ENCODE measurements at regions not wholly inside any gene's neighbourhood (a gene's known extent, or its start where the extent isn't known, plus 50 kb on each side); places are given as distances from the start of the nearest gene placed in this dataset.
A peak's percentile ranks its signal among the peaks of the same experiment; 100 is the strongest.

DNA sequence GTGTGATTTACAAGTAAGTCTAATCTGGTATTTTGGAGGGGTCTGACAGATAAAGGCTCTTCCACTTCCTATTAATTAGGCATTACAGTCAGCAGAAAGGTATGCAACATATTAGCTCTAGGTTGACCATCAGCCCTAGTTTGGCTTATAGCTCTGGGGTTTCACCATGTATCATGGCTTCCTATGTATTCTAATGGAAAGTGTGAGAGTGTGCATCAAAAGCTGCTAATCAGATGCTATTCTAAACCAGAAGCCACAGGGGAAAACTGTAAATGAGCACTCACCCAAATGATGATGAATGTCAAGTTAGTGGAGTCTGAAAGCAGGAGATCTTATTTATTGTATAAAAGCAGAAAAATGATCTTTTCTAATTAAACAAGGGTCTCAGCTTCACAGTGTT lies 149.2 kb upstream of the MITF start:
- DNase-seq (ENCODE audit: missing footprints) (no peak), ATAC-seq (no peak)
- intact Hi-C loops (cut with DNase I) = no loop called here

DNA sequence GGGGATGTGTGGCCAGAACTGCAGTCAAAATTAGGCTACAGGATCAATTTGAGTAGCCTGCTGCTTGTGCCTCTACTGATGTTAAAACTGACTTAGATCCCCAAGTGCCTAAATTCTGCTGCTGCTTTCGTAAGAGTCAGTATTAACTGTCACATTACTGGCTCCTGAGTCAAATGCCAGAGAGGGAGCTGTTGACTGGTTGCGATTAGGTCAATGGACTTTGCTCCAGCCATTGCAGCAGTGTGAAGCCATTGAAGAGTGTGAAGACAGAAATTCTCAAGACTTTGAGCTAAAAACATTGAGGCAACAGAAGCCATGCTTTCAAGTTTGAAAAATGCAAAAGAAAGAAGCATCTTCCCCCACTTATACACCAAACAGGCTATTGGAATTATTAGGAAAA lies 151.1 kb upstream of the MITF start:
- DNase-seq (ENCODE audit: missing footprints) (no peak), ATAC-seq (no peak)
- intact Hi-C loops (cut with DNase I) = no loop called here

DNA sequence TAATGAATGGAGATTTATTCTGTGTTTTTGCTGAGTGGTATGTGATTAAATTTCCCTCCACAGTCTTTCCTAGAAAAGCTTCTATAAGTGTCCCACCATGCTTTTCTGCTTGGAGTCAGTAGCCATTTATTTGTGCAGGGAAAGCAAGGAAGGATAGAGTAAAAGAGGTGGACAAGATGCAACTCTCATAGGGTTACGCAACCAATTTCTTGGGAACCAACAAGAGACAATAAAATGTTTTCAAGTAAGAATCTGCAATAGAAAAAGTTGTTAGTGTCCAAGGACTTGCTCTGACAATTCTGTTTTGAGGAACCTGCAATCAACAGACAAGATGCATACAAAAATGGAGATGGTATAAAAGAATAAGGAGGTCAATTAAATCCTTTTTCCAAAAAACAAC lies 153.8 kb upstream of the MITF start:
- DNase-seq (ENCODE audit: missing footprints) (no peak), ATAC-seq (no peak)
- intact Hi-C loops (cut with DNase I) = no loop called here

DNA sequence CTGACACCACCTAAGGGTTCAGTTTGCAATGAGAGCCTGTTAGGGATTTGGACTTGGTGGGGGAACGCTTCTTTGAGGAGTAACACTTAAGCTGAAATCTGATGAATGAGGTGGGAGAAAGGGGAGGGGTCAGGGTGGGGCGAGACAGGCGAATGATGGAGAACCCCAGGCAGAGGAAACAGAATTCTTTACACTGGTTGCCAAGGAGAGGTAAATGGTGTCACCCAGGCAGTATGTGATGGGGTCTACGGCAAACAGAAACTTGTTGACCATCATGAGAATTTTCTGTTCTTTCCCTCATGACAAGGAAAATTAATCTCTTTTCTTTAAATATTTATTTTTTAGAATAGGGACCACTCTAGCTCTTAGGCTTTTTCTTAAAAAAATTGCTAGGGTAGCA lies 157.2 kb upstream of the MITF start:
- DNase-seq (ENCODE audit: missing footprints) (no peak), ATAC-seq (no peak)
- intact Hi-C loops (cut with DNase I) = no loop called here

DNA sequence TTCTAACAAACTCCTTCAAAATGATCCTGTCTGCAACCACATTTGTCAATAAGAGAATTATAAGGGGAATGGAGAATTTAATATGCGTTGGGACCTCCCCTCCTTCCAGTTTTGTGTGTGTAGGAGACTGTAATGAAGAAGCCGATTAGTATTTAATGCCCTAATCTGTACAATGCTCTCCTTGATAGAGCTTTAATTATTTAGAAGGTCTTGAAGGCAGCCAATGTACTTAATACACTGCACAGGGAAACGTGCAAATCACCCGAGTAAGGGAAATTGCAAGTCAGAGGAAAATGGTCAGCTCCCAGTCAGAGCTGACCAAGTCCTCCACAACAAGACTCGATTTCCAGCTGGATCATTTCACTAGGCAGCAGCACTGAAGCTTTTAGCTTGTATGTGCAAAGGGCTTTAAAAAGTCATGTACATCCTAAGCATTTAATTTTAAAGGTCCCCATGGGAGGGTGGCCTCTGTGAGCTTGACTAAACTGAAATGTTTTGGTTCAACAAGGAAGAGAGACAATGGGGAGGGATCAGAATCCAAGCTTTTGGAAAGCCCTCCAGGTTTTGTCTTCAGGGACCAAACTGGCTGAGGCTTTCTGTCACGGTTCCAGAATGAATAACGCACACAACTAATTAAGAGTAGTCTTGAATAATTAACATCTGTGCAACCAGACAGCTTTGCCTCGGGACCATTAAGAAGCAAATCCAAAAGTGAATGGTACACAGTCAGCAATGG lies 159.8 kb upstream of the MITF start:
- DNase-seq (ENCODE audit: missing footprints) (no peak), ATAC-seq (peak; percentile 60)
- intact Hi-C loops (cut with DNase I) = no loop called here

DNA sequence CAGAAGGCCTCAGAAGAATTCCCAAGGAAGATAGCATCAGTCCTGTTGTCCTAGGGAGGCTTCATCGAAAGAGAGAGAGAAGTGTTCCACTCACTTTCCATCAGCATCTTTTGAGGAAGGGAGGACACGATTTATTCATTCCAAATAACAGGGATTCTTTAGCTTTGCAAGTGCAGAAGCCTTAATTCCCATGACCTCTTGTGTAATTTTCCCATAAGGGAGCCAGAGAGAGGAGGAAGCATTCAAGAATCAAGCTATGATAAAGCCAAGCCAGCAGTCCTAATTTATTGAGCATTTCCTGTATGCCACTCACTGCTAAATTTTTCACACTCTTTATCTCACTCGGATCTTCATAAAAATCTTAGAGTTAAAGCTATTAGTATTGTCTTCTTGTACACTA lies 169.7 kb upstream of the MITF start:
- DNase-seq (ENCODE audit: missing footprints) = no peak
- ATAC-seq = no peak
- intact Hi-C loops (cut with DNase I) = no loop called here

DNA sequence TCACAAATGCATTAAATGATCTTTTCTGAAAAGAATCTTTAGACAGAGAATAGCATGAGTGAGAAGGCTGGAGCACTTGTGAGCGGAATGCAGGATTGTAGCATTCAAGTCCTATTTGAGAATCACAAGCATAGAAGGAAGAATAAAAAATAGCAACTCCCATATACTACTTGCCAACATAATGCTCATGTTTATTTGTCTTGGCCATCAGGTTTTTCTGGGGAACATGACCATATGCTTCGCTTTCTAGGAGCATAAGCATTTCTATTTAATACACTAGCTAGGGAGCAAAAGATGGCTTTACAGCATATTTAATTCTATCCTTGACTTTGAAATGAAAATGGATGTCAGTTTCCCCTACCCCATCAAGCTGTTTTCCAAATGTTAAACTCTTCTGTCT lies 170.3 kb upstream of the MITF start:
- DNase-seq (ENCODE audit: missing footprints) (no peak), ATAC-seq (no peak)
- intact Hi-C loops (cut with DNase I) = no loop called here

DNA sequence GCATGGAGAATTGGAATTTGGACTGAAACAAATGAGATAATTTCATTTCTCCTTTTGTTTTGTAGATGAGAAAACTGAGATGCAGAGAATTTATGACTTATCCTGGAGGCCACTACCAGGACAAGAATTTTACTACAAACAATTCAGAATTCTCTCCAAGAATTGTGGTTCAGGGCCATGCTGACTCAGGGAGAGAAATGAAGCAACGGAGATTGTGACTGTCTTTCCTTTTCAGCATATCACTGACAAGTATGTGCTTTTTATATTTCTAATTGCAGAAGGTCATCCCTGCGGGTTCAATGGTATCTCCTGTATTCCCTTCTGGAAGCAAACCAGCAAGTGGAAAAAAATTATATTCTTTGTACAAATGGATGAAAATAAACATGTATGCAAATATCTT lies 170.8 kb upstream of the MITF start:
- ATAC-seq (peak; percentile 12), DNase-seq (ENCODE audit: missing footprints) (no peak)
- intact Hi-C loops (cut with DNase I) = no loop called here

DNA sequence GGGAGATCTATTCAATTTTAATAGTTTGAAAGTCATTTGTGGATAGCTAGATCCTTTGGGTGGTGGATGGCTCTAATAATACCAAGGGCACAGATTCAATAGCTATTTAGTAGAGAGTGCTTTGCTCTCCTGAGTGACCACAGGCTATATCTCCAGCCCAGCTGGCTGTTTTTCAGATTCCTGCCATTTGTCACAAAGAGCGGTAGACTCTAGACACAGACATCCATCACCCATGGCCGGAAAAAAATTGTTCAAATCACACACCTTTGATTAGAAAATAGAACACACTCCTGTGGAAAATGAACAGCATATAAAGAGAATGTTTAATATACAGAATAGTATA lies 171.6 kb upstream of the MITF start:
- ATAC-seq (no peak), DNase-seq (ENCODE audit: missing footprints) (no peak)
- intact Hi-C loops (cut with DNase I) = no loop called here

DNA sequence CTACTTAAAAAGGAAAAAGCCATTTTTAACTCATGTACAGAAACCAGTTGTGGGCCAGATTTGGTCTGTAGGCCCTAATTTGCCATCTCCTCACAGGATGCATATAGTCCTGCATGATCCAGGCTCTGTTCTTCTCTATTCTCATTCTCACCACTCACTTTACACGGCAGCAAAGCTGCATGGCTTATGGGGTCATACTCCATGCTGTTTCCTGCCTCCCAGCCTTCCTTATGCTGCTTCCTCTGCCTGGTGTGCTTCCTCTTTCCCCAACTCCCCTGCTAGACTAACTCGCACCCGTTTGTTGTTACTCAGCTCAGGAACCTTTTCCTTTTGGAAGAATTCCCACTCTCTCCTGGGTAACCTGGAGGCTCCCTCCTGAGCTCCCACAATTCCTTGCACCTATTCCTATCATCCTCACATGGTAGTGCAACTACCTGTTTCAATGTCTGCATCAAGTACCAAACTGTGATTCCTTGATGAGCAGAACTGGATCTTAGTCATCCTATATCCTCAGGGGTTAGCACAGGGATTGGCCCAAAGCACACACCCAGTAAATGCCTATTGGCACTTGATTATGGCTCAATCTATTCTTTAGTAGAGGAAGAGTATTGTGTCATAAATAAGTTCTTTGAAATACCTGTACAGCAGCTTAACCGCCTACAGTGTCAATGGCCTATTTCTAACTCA lies 172.1 kb upstream of the MITF start:
- no peak for DNase-seq (ENCODE audit: missing footprints)
- intact Hi-C loops (cut with DNase I) = no loop called here
- ATAC-seq = peak; percentile 30

DNA sequence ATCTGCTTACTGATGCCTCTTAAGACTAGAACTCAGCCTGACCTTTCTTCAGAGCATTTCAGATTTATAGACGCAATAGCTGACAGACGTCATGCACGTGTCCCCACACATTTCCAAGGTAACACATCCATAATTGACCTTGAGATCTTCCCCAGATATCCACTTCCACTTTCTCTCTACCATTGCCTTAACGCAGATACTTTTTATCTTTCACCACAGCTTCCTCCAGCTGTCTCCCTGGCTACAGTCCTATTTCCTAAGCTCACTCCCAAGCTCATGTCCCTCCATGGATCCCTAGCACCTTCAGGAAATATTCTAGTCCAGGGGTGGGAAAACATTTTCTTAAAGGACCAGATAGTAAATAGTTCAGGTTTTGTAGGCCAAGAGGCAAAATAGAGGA lies 173.0 kb upstream of the MITF start:
- intact Hi-C loops (cut with DNase I) = no loop called here
- ATAC-seq (no peak), DNase-seq (ENCODE audit: missing footprints) (no peak)

DNA sequence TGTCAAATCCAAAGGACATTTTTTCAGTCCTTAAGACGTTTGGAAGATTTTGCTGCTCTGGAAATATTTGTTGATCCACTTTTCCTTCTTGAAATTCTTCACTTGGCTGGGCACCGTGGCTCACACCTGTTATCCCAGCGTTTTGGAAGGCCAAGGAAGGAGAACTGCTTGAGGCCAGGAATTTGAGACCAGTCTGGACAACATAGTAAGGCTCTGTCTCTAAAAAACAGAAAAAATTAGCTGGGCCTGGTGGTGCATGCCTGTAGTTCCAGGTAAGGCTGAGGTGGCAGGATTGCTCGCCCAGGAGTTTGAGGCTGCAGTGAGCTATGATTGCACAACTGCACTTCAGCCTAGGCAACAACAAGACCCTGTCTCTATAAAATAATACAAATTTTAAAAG lies 173.9 kb upstream of the MITF start:
- no peak for ATAC-seq
- intact Hi-C loops (cut with DNase I) = no loop called here
- DNase-seq (ENCODE audit: missing footprints) = no peak

DNA sequence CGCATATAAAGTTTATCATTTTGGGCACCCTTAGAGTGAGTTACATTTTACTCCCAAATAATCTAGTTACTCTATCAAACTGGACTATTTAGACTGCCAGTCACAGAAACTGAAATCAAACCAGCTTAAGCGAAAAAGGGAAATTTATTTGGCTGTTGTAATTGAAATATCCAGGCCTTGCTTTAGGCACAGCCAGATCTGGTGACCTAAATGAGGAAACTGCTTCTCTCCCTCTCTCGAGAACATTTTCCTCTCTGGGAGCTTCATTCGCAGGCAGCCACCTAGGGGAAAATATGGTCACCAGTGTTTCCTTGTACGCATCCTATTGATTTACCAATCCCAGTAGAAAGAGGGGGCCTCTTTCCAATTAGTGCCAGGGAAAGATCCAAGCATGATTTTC lies 175.3 kb upstream of the MITF start:
- intact Hi-C loops (cut with DNase I) = loop anchor here (5.0 kb wide), 1 partner anchor 83 kb away; no protein-coding TSS in a partner anchor
- no peak for ATAC-seq
- no peak for DNase-seq (ENCODE audit: missing footprints)

DNA sequence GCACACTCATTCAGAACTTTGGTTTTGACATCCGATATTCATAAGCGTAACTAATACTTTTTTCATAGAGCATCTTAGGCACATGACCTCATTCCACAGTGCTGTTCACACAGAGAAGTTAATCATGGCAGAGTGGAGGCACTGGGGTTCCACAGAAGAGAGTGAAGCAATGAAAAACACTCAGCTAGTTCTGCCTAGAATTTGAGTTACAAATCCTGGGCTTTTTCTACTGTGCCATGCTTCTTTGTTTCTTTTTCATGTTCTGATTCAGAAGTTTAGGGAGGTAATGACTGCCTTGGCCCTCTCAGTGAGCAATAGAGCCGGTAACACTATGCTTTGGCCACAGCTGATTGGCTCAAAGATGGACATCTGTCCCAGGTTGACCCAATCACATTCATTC lies 176.1 kb upstream of the MITF start:
- DNase-seq (ENCODE audit: missing footprints) (no peak), ATAC-seq (no peak)
- intact Hi-C loops (cut with DNase I) = loop anchor here (5.0 kb wide), 1 partner anchor 84 kb away; no protein-coding TSS in a partner anchor

DNA sequence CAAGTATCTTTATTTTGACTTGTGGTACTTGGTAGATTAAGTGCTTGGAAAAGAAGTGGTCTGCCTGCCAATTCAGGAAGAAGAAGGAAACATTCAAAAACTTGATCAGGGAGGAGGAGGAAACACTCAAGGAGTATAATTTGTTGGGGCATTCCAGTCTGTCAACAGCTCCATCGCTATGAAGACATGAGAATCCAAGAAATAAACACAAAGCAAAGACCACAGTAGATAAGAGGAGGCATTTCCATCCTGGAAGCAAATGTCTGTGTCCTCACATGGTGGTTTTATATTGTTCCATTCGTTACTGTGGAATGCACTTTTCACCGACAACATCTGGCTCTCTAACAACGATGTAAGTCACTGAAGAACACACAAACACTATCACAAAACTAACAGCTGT lies 176.1 kb upstream of the FRMD4B start:
- ATAC-seq (peak; percentile 21), DNase-seq (ENCODE audit: missing footprints) (no peak)
- intact Hi-C loops (cut with DNase I) = loop anchor here (5.0 kb wide), 1 partner anchor 85 kb away; no protein-coding TSS in a partner anchor

DNA sequence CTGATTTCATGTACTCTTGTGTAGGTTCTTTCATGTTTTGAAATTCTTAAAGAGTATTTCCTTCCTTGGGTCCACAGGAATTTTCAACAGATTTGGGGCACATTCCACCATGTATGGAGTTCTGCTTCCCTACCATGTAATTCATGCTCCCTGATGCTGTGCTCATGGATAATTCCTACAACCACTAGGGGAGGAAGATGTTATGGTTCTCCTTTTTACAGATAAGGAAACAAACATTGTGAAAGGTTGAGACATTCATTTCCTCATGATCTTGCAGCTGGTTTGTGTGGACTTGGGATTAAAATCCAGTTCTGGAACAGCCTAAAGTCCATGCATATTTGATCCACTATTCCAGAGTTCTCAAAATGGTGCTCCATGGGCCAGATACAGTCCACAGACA lies 174.9 kb upstream of the FRMD4B start:
- DNase-seq (ENCODE audit: missing footprints) (no peak), ATAC-seq (no peak)
- intact Hi-C loops (cut with DNase I) = loop anchor here (5.0 kb wide), 1 partner anchor 86 kb away; no protein-coding TSS in a partner anchor

DNA sequence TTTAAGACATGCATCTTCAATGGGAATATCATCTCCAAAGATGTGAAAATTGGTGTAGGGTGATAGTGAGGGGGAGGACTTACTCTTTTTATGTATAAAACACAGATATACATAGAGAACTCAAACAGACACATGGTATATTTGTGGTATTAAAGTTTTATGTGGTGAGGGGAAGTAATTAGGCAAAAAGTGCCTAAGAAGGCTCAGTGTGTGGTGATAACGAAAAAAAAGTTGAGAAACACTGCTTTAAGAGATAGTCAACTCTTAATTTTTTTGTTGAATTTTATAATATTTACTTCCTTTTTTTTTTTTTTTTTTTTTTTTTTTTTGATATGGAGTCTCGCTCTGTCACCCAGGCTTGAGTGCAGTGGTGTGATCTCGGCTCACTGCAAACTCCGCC lies 174.2 kb upstream of the FRMD4B start:
- ATAC-seq (no peak), DNase-seq (ENCODE audit: missing footprints) (no peak)
- intact Hi-C loops (cut with DNase I) = loop anchor here (5.0 kb wide), 1 partner anchor 87 kb away; no protein-coding TSS in a partner anchor

DNA sequence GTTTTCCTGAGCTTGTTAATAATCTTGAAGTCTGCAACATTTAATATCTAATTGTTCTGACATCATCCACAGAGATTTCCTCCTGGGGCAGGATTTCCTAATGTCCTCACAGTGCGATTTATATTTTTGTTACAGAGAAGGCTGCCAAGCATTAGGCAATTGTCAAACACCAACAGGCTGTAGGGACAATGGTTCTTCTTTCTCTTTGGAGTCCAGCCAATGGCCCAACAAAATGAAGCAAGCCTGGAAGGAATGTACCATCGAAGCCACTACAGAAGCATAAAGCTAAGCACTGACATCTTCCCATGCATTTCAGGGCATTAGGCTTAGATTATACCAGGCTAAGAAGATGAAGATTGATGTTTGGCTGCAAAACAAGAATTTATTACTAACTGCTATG lies 173.0 kb upstream of the FRMD4B start:
- intact Hi-C loops (cut with DNase I) = no loop called here
- DNase-seq (ENCODE audit: missing footprints) (no peak), ATAC-seq (peak; percentile 87)

DNA sequence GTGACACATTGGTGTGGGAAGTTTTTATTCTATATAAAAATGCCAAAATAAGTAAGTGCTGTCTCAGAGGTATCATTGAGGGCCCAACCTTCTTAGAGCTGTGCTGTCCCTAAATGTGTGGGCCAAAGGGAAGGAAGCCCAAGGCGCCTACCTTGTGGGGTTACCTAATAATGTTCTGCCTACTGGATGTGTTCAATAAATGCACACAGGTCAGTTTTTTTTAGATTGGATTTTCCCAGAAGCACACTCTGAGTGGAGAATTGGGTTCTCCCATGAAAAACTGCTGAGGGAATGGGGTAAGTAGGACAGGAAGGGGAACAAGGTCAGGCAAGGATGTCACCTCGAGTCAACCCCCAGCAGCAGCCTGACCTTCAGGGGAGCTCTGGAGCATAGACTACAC lies 168.7 kb upstream of the FRMD4B start:
- intact Hi-C loops (cut with DNase I) = loop anchor here (5.0 kb wide), 1 partner anchor 113 kb away; no protein-coding TSS in a partner anchor
- DNase-seq (ENCODE audit: missing footprints) (no peak), ATAC-seq (no peak)

DNA sequence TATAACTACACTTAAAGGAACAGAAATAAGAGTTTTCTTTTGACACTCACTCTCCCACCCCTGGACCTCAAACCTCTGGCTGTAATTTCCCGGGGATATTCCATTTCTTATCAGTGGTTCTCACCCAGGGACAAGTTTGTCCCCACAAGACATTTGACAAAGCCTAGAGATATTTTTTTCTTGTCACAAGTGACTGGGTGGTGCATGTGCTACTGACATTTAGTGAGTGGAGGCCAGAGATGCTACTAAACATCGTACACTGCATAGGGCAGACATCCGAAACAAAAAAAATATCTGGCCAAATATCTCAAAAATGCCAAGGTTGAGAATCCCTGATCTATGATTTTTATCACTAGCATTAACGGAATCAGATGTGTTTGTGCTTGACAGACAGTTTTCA lies 168.0 kb upstream of the FRMD4B start:
- DNase-seq (ENCODE audit: missing footprints) (no peak), ATAC-seq (peak; percentile 40)
- intact Hi-C loops (cut with DNase I) = loop anchor here (5.0 kb wide), 1 partner anchor 113 kb away; no protein-coding TSS in a partner anchor

Measured in Right ventricle myocardium inferior (tissue), 1 donor.